ENCODE measurements at regions not wholly inside any gene's neighbourhood (a gene's known extent, or its start where the extent isn't known, plus 50 kb on each side); places are given as distances from the start of the nearest gene placed in this dataset.
"Not testable (repeated sequence)": the region's sequence is repeated elsewhere in the genome, so short reads cannot be mapped to it uniquely, and the experiment has no call there.

GRCh38 chr2:60212181-60212945, 341.1 kb downstream of the BCL11A start:
- Mint-ChIP-seq H3K9me3 (no peaks in the 10 kb centered on the region), H3K27ac (no peak overlapping the region), H3K4me3 (no peak overlapping the region), H3K4me1 (ENCODE audit: low read depth) (no peaks in the 10 kb centered on the region), H3K36me3 (no peaks in the 10 kb centered on the region), H3K27me3 (no peaks in the 10 kb centered on the region)
- no peak for DNase-seq
- ChIA-PET CTCF (no interaction called here), POLR2A (no interaction called here)
- intact Hi-C loops (cut with micrococcal nuclease) = no loop called here

DNA sequence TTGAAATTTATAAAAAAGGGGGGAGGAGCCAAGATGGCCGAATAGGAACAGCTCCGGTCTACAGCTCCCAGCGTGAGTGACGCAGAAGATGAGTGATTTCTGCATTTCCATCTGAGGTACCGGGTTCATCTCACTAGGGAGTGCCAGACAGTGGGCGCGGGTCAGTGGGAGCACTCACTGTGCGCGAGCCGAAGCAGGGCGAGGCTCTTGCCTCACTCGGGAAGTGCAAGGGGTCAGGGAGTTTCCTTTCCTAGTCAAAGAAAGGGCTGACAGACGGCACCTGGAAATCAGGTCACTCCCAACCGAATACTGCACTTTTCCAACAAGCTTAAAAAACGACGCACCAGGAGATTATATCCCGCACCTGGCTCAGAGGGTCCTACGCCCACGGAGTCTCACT, 364.4 kb downstream of the BCL11A start:
- H3K36me3 Mint-ChIP-seq; H3K27ac Mint-ChIP-seq; intact Hi-C loops (cut with micrococcal nuclease); H3K4me3 Mint-ChIP-seq; H3K4me1 Mint-ChIP-seq (ENCODE audit: low read depth); DNase-seq; POLR2A ChIA-PET; CTCF ChIA-PET; H3K27me3 Mint-ChIP-seq: not testable (repeated sequence)
- peaks cover 11% of the 10 kb centered on the region for H3K9me3 Mint-ChIP-seq

GRCh38 chr2:60175290-60175689, 378.2 kb downstream of the BCL11A start:
- H3K27ac Mint-ChIP-seq = no peak overlapping the region
- no peak for DNase-seq
- H3K9me3 Mint-ChIP-seq = no peaks in the 10 kb centered on the region
- intact Hi-C loops (cut with micrococcal nuclease) = no loop called here
- CTCF ChIA-PET = no interaction called here
- H3K4me1 Mint-ChIP-seq (ENCODE audit: low read depth) = no peaks in the 10 kb centered on the region
- no peaks in the 10 kb centered on the region for H3K27me3 Mint-ChIP-seq
- H3K4me3 Mint-ChIP-seq = no peak overlapping the region
- POLR2A ChIA-PET = no interaction called here
- H3K36me3 Mint-ChIP-seq = no peaks in the 10 kb centered on the region

DNA sequence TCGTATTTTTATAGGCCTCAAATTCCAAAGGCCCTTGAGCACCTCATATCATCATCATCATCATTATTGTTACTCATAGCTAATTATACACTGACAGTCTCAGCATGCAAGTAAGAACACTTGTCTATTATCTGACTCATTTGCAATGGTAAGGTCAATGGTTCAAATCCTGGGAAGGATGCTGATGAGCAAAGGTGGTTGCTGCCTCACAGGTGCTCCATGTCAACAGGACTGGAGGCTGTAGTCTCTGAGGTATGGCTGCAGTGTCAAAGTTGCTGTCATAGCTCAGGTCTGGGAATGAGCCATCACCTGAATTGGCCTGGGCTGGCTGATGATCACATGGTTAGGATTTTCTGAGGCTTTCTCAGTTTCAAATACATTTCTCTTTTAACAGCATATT, 379.3 kb downstream of the BCL11A start:
- intact Hi-C loops (cut with micrococcal nuclease) = no loop called here
- DNase-seq = no peak
- Mint-ChIP-seq H3K36me3 (no peaks in the 10 kb centered on the region), H3K27ac (no peak overlapping the region), H3K4me1 (ENCODE audit: low read depth) (no peaks in the 10 kb centered on the region), H3K4me3 (no peak overlapping the region), H3K27me3 (no peaks in the 10 kb centered on the region), H3K9me3 (no peaks in the 10 kb centered on the region)
- ChIA-PET CTCF (no interaction called here), POLR2A (no interaction called here)

GRCh38 chr2:60172801-60173200, 380.7 kb downstream of the BCL11A start:
- H3K4me3 Mint-ChIP-seq = no peak overlapping the region
- H3K27ac Mint-ChIP-seq = no peak overlapping the region
- H3K9me3 Mint-ChIP-seq = no peaks in the 10 kb centered on the region
- no peak for DNase-seq
- no peaks in the 10 kb centered on the region for H3K4me1 Mint-ChIP-seq (ENCODE audit: low read depth)
- no peaks in the 10 kb centered on the region for H3K36me3 Mint-ChIP-seq
- H3K27me3 Mint-ChIP-seq = no peaks in the 10 kb centered on the region
- CTCF ChIA-PET = no interaction called here
- intact Hi-C loops (cut with micrococcal nuclease) = no loop called here
- POLR2A ChIA-PET = no interaction called here

DNA sequence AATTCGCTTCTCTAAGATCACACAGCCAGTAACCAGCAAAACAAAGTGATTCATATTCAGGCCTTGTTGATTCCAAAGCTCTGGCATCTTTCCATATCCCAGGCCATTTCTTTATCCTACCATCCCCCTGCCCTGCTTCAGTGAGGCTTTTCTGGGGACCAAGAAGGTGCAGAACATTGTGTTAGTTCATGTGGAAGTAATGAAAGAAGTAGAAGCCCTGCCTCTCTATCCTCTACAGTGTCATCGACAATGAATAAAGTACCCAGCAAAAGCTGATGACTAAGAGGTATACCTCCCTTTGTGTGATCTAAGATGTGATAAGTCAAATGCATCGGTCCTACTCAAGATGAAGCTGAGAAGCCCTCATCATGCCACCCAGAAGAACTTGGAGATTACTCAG, 383.2 kb downstream of the BCL11A start:
- H3K27ac Mint-ChIP-seq = no peak overlapping the region
- H3K27me3 Mint-ChIP-seq = no peaks in the 10 kb centered on the region
- POLR2A ChIA-PET = no interaction called here
- intact Hi-C loops (cut with micrococcal nuclease) = no loop called here
- no peaks in the 10 kb centered on the region for H3K36me3 Mint-ChIP-seq
- no peak for DNase-seq
- CTCF ChIA-PET = no interaction called here
- H3K4me1 Mint-ChIP-seq (ENCODE audit: low read depth) = no peaks in the 10 kb centered on the region
- no peaks in the 10 kb centered on the region for H3K9me3 Mint-ChIP-seq
- no peak overlapping the region for H3K4me3 Mint-ChIP-seq

- Mint-ChIP-seq H3K9me3 (no peaks in the 10 kb centered on the region), H3K27me3 (no peaks in the 10 kb centered on the region), H3K36me3 (no peaks in the 10 kb centered on the region), H3K4me3 (no peak overlapping the region), H3K4me1 (ENCODE audit: low read depth) (no peaks in the 10 kb centered on the region), H3K27ac (no peak overlapping the region)
- intact Hi-C loops (cut with micrococcal nuclease) = no loop called here
- CTCF ChIA-PET = no interaction called here
- POLR2A ChIA-PET = no interaction called here
- DNase-seq = no peak
Observed at GRCh38 chr2:60168247-60168646, 385.2 kb downstream of the BCL11A start.

DNA sequence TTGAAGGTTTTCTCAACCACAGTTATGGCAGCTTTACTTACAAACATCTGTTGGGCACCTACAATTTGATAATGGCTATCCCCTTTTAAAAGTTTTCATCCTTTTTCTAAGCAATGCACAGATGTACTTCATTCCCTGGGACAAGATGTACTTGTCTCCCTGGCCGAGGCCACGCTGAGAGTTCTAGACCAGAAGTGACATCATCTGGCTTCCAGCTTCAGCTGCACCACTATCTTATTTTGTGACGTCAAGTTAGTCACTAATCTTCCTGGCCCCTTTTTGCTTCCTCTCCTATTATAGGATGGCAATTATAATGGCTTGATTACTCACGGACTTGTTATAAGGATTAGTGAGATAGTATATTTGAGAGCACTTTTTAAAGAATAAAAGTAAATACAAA, 386.4 kb downstream of the BCL11A start:
- H3K4me1 Mint-ChIP-seq (ENCODE audit: low read depth) = no peaks in the 10 kb centered on the region
- H3K36me3 Mint-ChIP-seq = no peaks in the 10 kb centered on the region

GRCh38 chr2:60163691-60164090, 389.8 kb downstream of the BCL11A start:
- H3K9me3 Mint-ChIP-seq = no peaks in the 10 kb centered on the region
- no peak overlapping the region for H3K4me3 Mint-ChIP-seq
- DNase-seq = no peak
- intact Hi-C loops (cut with micrococcal nuclease) = no loop called here
- H3K27me3 Mint-ChIP-seq = no peaks in the 10 kb centered on the region
- H3K4me1 Mint-ChIP-seq (ENCODE audit: low read depth) = no peaks in the 10 kb centered on the region
- POLR2A ChIA-PET = no interaction called here
- no peaks in the 10 kb centered on the region for H3K36me3 Mint-ChIP-seq
- no peak overlapping the region for H3K27ac Mint-ChIP-seq
- CTCF ChIA-PET = no interaction called here

More for the DNA sequence above, 386.4 kb downstream of the BCL11A start:
- no peak overlapping the region for H3K27ac Mint-ChIP-seq
- no peak for DNase-seq
- CTCF ChIA-PET = no interaction called here
- intact Hi-C loops (cut with micrococcal nuclease) = no loop called here
- no peaks in the 10 kb centered on the region for H3K27me3 Mint-ChIP-seq
- POLR2A ChIA-PET = no interaction called here
- H3K9me3 Mint-ChIP-seq = no peaks in the 10 kb centered on the region
- H3K4me3 Mint-ChIP-seq = no peak overlapping the region

GRCh38 chr2:60159519-60159918, 393.9 kb downstream of the BCL11A start:
- H3K4me3 Mint-ChIP-seq = no peak overlapping the region

DNA sequence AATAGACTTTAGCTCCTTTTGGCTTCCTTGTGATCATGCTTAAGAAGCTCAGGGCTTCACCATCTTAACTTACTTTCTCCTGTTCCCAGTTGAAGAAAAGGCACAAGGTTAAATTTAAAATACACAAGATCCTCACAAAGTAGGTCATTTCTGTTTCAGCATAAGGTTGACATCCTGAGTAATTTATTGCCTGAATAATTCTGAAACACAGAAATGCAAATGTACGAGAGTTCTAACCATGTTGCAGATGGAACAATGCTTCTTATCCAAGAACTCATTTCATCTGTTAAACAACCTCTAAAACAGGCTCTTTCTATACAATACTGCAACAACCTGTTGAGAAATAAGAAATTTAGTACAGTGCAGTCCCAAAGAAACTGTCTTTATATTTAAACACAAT, 395.2 kb downstream of the BCL11A start:
- Mint-ChIP-seq H3K4me1 (ENCODE audit: low read depth) (no peaks in the 10 kb centered on the region), H3K27me3 (peaks cover 4% of the 10 kb centered on the region), H3K27ac (no peak overlapping the region), H3K9me3 (no peaks in the 10 kb centered on the region), H3K36me3 (no peaks in the 10 kb centered on the region), H3K4me3 (no peak overlapping the region)
- DNase-seq = no peak
- intact Hi-C loops (cut with micrococcal nuclease) = no loop called here
- CTCF ChIA-PET = no interaction called here
- POLR2A ChIA-PET = no interaction called here

More at GRCh38 chr2:60159519-60159918, 393.9 kb downstream of the BCL11A start:
- Mint-ChIP-seq H3K9me3 (no peaks in the 10 kb centered on the region), H3K4me1 (ENCODE audit: low read depth) (no peaks in the 10 kb centered on the region), H3K36me3 (no peaks in the 10 kb centered on the region), H3K27ac (no peak overlapping the region), H3K27me3 (no peaks in the 10 kb centered on the region)
- intact Hi-C loops (cut with micrococcal nuclease) = no loop called here
- ChIA-PET CTCF (no interaction called here), POLR2A (no interaction called here)
- DNase-seq = no peak

- peaks cover 4% of the 10 kb centered on the region for H3K27me3 Mint-ChIP-seq
- ChIA-PET CTCF (no interaction called here), POLR2A (no interaction called here)
- no peak overlapping the region for H3K27ac Mint-ChIP-seq
- no peak overlapping the region for H3K4me3 Mint-ChIP-seq
- no peak for DNase-seq
- H3K4me1 Mint-ChIP-seq (ENCODE audit: low read depth) = no peaks in the 10 kb centered on the region
- no peaks in the 10 kb centered on the region for H3K36me3 Mint-ChIP-seq
- peaks cover 4% of the 10 kb centered on the region for H3K9me3 Mint-ChIP-seq
- intact Hi-C loops (cut with micrococcal nuclease) = no loop called here
Observed at GRCh38 chr2:60157283-60157682, 396.2 kb downstream of the BCL11A start.

DNA sequence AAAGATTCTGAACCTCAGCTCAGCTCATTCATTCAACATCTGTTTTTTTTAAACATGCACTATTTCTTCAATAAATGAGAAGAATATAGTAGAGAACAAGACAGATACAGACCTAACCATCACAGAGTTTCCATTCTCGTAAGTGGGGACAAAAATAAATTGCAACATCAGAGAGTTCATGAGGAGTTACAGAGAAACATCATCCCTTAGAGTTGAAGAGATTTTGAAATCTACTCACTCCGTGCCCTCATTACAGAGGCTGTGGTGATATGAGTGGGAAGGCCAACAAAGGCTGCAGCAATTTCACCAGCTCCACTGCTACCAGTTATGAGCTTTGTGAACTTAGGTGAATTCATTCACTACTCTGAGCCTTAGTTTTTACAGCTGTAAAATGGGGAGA, 399.3 kb downstream of the BCL11A start:
- no peaks in the 10 kb centered on the region for H3K36me3 Mint-ChIP-seq
- peaks cover 5% of the 10 kb centered on the region for H3K9me3 Mint-ChIP-seq
- intact Hi-C loops (cut with micrococcal nuclease) = no loop called here
- no peak overlapping the region for H3K4me3 Mint-ChIP-seq
- no peak for DNase-seq
- no peak overlapping the region for H3K27ac Mint-ChIP-seq
- no peaks in the 10 kb centered on the region for H3K4me1 Mint-ChIP-seq (ENCODE audit: low read depth)
- peaks cover 4% of the 10 kb centered on the region for H3K27me3 Mint-ChIP-seq
- ChIA-PET CTCF (no interaction called here), POLR2A (no interaction called here)
